Middle frontal gyrus (tissue), 1 donor: ENCODE measurements at regions not wholly inside any gene's neighbourhood (a gene's known extent, or its start where the extent isn't known, plus 50 kb on each side); places are given as distances from the start of the nearest gene placed in this dataset.
A peak's percentile ranks its signal among the peaks of the same experiment; 100 is the strongest.
"Not testable (repeated sequence)": the region's sequence is repeated elsewhere in the genome, so short reads cannot be mapped to it uniquely, and the experiment has no call there.

ENCODE experiments used
- DNase-seq: peaks from one replicate; pipeline ENCODE4 v3.0.0-alpha.2; 2015; ENCODE audit warnings: low spot score; ENCODE audit errors: extremely low spot score

DNA sequence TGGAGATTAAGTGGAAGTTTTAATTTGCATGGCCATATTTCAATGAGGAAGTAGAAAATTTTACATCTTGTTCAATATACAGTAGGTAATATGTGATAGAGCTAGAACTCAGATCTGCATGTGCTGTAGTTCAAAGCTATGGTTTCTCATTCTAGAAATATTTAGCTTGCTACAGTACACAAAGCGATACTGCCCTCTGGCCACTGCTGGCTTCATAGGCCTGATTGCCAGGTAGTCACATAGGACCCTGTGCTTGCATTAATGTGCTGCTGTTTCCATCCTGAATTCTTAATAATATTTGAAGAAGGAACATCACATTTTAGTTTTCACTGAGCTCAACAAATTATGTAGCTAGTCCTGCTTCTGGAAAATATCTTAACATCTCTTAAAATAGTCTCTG is 87.0 kb downstream of the PLSCR2 start:
- no peak for DNase-seq

DNA sequence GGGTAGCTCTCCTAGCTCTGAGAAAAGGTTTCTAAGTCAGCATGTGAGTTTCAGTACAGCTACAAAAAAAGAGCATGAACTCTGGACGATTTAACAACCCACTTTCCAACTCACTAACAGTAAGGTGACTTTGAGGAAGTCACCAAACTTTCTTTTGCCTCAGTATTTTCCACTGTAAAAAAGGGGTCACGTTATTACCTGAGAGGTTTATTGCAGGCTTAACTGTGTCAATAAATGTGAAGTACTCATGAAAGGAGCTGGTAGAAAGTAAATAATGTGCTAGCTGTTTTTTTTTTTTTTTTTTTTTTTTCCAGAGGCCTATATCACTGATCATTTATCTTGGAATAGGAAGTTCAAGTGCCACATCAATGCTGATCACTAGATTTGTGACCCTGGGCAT is 89.3 kb downstream of the PLSCR2 start:
- no peak for DNase-seq

DNA sequence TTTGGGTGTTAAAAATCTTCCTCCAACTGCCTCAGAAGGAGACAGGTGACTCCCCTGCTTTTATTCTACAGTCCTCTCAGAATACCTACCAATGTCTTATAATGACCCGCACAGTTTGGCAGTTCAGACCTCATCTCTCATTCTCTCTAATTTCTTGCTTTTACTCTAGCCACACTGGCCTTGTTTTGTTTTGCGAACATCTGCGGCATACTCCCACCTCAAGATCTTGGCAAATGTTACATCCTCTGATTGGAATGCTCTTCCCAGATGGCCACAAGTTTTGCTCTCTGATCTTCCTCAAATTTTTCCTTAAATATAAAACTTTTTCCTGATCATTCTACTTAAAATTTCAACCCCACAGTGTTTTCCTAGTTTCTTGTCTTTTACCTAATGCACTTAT is 94.1 kb downstream of the PLSCR2 start:
- no peak for DNase-seq

DNA sequence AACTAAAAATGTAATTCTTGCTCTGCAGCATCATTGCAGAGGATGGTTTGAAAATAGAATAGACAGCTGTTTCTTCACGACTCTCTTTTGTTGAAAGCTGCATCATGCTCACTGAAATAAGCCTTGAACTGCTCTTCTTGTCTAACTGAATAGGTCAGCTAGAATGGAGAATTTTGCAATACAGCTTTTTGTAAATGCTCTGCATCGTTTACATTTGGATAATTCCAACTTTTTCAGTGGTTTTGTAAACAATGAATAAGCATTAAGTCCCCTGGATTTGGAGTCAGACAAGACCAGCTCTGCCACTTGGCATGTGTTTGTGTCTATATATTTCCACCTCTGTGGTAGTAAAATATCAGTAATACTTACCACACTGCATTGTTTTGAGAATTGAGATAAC is 95.2 kb downstream of the PLSCR2 start:
- no peak for DNase-seq

DNA sequence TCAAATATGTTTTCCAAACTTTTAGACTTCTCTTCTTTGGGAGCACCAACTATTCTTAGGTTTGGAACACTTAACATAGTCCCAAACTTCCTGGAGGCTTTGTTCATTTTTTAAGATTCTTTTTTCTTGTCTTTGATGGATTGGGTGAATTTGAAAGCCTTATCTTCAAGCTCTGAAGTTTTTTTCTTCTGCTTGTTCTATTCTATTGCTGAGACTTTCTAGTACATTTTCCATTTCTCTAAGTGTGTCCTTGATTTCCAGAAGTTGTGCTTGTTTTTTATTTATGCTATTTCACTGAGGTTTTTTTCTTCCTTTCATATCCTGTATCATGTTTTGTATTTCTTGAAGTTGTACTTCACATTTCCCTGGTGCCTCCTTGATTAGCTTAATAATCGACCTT is 97.5 kb downstream of the PLSCR2 start:
- no peak for DNase-seq

DNA sequence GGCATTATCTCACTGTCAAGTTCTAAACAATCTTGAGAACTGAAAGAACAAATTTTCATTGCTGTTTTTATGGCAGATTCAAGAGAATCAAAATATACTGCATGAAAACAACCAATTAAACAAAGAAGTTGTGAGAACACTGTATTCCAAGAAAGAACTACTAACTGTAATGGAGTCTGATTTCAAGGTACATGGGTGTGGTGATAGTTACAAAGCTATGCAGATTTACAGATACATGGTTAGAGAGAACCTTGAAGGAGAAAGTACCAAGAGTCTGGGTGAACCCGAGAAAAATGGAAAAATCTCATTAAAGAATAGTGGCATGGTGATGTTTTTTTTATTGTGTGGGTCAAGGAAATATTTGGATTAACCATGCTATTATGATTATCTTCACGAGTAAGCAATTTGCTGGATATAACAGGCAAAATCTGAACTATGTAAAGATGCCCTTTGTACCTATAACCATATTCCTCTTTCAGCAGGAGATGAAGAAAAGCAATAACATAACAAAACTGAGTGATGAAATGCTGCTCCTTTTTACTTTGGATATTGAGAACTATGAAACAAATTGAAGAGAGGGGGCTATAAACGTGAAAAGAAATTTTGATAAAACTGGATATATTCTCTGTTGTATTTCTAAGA is 100.4 kb downstream of the PLSCR2 start:
- DNase-seq = no peak

DNA sequence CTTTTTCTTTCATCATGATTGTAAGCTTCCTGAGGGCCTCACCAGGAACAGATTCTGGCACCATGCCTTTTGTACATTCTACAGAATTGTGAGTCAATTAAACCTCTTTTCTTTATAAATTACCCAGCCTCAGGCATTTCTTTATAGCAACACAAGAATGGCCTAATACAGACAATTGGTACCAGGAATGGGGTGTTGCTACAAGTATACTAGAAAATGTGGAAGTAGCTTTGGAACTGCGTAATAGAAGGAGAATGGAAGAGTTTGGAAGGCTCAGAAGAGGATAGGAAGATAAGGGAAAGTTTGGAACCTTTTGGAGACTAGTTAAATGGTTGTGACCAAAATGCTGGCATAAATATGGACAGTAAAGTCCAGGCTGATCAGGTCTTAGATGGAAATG is 108.9 kb upstream of the PLSCR4 start:
- no peak for DNase-seq

DNA sequence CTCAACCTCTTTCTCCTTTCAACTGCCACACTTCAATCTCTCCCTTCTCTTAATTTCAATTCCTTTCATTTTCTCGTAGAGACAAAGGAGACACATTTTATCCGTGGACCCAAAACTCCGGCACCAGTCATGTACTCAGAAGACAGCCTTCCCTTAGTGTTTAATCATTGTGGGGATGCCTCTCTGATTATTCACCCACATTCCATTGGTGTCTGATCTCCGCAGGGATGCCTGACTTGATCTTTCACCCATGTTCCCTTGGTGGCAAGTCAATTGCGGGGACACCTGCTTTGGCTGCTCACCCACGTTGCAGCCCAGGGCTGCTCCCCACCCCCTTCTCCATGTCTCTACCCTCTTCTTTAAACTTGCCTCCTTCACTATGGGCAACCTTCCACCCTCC is 103.5 kb upstream of the PLSCR4 start:
- DNase-seq = not testable (repeated sequence)

DNA sequence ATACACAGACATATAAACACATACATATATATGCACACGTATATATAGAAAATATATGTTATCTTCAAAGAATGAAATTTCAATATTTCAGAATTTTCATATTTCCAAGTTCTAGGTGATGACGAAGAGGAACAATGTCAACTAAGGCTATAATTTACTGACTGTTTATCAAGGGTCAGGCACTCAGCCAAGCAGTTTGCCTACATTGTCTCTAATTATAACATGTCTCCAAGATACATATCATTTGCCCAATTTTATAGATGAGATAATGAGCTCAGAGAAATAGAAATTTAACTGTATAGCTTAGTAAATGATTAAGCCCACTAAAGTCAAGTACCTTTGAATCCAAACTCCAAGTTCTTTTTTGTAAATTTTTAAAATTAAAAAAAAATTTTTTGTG is 99.9 kb upstream of the PLSCR4 start:
- DNase-seq = no peak

DNA sequence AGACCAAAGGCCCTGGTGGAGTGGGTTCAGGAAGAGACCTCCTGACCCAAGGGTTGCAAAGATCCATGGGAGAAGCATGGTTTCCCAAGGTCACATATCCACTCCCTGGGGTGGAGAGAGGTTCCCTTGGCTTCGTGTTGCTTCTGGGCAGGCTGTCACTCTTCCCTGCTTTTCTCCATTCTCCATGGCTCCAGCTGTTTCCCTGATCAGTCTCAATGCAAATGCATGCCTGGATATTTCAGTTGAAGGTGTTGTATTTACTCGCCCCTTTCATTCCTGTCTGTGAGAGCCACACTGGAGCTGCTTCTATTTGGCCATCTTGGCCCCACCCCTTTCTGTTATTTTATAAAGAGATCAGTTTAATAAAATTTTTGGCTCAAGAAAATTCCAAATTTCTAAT is 95.0 kb upstream of the PLSCR4 start:
- no peak for DNase-seq

DNA sequence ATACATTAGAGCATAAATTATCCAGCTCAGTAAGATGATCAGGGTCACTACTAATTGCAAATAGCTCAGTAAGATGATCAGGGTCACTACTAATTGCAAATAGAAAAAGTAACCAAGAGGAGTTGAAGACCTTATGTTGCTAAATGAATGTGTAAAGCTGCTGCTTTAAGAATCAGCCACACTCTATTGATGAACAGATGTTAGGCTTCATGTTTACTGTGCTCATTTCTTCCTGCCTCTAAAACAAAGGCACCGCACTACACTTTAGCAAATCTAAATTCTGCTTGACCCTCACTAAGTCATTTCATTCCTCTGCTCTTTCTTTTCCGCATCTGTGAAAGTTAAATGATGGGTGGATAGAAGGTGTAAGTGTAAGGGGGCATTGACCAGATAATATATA is 92.6 kb upstream of the PLSCR4 start:
- no peak for DNase-seq

DNA sequence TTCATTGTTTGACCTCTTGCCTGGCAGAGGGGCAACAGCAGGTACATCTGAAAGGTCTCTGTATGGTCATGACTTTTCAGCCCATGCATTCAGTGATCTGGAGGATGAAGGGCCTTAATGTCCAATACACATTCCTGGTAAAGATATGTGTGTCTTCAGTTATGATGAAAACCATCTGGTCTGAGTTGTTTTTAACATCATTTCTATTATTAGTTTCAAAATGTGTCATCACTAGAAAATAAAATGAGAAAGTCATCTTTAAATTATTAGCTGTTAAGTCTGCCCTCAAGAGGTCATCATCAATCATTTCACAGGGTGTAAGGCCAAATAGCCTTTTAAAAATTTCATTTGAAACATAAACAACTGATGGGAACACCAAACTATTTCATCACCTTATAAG is 92.1 kb upstream of the PLSCR4 start:
- DNase-seq = no peak

DNA sequence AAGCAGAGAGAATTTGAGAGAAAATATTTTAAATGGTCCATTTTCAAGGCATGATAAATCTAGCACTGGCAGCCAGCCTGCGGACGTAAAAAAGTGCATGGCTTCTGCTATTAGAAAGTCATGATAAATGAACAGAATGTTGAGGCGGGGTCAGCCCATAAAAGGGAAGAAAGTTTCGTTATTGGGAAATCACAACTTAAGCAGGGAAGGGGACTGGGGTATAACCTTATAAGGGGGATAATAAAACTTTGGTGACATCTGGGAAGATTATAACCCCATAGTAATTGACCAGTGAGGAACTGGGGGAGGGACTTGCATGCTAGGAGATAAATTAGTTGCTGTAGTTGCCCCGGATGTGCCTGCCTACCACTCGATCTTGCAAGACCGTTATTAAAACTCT is 88.4 kb upstream of the PLSCR4 start:
- no peak for DNase-seq

DNA sequence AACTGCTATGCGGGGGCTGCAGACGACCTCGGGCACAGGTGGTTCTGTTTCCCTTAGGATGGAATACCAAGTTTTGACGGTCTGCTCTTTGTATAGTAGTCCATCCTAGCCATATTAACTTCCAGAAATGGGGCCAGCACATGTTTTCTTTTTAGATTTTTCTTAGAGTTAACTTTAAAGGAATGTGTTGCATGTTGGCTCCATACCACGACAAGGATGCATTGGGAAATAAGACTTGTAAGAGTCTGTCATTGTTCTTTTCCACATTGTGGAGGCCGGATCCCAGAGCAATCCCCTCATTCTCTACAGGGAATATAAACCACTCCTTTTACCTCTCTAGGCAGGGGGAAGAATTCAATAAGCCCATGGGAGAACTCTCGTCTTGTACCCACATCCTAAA is 87.1 kb upstream of the PLSCR4 start:
- no peak for DNase-seq

DNA sequence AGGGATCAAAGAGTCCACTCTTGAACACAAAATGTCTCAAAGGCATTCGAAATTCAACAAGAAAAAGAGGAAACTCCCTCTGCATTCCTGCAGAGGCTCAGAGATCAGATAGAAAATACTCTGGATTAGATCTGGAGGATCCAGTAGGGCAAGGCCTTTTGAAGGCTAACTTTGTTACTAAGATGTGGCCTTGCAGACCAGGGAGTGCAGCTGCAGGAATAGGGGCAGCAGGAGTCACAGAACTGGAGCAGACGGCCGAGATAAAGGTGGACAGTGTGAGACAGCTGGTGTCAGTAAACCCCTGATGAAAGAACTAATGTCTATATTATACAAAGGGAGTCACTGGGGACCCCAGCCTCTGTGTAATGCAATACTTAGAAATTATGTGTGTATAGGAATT is 84.5 kb upstream of the PLSCR4 start:
- no peak for DNase-seq

DNA sequence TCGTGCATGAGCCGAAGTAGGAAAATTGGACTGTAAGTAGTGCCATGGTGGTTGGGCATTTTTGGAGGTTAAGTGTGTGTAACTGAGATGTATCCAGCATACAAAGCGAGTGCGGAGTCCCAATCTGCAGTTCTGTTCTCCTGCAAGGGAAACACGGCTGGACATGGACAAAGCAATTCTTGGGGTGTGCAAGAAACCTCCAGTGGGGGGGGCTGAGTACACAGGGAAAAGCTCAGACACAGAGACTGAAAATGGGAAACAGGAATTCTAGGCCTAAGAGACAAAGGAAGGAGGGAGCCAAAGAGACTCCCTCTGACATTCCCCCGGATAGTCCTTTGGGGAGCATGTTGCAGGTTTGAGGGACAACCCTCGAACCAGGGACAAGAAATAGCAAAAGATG is 83.2 kb upstream of the PLSCR4 start:
- DNase-seq = no peak

DNA sequence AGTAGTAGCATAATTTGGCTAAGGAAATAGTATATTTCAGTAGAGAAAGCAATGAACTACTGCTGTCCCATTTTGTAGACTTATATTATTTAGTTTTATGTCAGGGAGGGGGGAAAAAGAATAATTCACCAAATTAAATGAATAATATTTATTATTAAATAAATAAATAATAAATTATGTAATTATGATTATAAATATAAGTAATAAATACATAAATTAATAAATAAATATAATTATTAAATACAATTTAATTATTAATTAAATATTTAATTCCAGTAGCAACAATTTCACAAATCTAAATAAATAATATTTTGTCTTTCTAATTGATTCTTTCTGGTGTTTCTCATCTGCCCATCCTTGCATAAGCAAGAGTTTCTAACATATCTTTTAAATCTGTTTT is 81.1 kb upstream of the PLSCR4 start:
- DNase-seq = no peak

DNA sequence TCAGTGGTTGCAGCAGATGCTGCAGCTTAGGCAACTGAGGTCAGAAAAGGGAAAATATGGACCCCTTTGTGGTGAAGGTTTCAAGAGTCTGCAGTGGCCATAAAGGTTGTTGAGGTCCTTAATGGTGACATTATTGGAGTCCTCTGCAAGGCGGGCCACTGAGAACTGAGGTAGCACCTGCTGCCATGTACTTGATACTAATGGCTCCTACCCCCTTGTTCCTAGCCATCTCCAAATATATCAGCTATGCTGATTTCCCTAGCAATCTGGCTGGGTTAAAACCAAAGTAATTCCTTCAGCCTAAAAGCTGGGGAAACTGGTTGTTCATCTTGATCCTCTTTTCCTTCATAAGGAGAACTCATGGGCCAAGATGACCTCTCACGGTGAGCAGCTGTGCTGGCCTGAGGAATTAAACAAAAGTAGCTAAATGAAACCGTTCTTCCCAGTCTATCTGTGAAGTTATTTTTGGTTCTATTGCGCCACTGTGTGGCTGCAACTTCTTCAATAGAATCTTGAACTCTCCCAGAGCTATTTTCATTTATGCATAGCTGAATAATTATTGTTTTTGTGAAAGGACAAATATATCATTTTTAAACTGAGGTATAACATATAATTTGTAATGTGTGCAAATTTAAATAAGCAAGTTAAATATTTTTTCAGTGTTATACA is 76.1 kb upstream of the PLSCR4 start:
- DNase-seq = peak; percentile 37

DNA sequence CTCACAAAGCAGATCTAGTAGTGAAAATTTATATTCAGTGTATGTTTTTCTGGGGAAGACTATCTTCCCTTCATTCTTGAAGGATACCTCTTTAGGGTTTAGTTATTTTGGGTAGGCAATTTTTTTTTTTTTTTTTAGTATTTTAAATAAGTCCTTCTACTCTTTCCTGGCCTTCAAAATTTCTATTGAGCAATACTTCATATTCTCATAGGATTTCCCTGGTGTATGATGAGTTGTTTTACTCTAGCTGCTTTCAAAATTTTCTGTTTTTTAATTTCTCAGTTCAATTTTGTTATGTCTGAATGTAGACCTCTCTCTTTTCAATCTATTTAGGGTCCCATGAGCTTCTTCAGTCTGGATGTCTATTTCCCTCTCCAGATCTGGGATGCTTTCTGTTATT is 74.3 kb upstream of the PLSCR4 start:
- DNase-seq = no peak

DNA sequence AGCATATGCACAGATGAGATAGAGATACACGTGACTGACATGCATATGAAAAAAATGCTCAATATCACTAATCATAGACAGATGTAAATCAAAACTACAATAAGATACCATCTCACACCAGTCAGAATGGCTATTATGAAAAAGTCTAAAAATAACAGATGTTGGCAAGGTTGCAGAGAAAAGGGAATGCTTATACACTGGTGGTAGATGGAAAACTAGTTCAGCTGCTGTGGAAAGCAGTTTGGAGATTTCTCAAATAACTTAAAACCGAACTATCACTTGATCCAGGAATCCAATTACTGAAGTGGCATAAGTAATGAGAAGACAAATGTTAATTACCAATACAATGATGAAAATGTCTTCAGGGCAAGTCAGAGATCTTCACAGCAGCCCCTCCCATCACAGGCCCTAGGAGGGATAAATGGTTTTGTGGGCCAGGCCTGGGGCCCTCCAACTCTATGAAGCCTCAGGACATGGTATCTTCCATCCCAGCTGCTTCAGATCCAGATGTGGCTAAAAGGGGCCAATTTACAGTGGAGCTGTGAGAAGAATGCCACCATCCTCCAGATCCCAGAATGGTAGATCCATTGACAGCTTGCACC is 71.4 kb upstream of the PLSCR4 start:
- DNase-seq = no peak

DNA sequence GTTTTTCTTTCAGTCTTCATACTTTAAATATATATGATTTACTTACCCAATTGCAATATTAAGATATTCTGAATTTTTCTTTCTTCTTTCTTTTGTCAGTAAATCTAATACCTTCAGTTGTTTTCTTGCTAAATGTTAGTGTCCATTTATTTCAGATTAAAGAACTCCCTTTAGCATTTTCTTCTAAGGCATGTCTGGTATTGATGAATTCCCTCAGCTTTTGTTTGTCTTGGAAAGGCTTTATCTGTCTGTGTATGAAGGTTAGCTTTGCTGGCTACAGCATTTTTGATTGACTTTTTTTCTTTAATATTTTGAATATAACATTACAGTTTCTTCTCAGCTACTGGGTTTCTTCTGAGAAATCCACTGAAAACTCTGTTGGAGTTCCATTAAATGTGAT is 64.0 kb upstream of the PLSCR4 start:
- no peak for DNase-seq

DNA sequence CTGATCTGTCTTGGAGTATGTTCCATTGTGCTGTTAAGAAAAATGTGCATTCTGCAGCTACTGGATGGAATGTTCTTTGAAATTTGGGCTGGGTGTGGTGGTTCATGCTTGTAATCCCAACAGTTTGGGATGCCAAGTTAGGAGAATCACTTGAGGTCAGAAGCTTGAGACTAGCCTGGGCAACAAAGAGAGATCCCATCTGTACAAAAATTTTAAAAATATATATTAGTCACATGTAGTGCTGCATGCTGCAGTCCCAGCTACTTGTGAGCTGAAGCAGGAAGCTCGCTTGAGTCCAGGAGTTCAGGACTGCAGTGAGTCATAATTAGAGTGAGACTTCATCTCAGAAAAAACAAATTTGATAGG is 62.8 kb upstream of the PLSCR4 start:
- DNase-seq = no peak

DNA sequence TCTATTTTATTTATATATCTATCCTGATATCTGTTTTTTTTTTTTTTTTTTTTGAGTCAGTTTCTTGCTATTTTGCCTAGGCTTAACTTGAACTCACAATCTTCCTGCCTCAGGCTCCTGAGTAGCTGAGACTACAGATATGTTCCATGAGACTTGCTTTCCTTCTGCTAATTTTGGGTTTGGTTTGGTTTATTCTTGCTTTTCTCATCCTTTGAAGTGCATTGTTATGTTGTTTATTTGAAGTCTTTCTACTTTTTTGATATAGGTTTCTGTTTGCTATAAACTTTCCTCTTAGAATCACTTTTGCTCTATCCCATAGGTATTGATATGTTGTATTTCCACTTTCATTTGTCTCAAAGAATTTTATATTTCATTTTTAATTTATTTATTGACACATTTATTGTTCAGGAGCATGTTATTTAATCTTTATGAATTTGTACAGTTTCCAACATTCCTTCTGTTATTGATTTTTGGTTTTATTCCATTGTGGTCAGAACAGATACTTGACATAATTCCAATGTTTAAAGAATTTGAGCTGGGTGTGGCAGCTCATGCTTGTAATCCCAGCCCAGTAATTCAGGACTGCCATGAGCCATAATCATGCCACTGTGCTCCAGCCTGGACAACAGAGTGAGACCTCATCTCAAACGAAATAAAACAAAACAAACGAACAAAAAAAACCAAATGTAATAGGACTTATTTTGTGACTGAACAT is 62.3 kb upstream of the PLSCR4 start:
- no peak for DNase-seq
